Epidermal melanocyte (primary cell): ENCODE measurements at regions not wholly inside any gene's neighbourhood (a gene's known extent, or its start where the extent isn't known, plus 50 kb on each side); places are given as distances from the start of the nearest gene placed in this dataset.

ENCODE experiments used
- DNase-seq: peaks from one replicate; pipeline ENCODE4 v3.0.0; 2011; ENCODE audit warnings: low spot score; ENCODE audit not compliant: insufficient read length

GRCh38 chr7:54846273-54846672 lies 87.3 kb upstream of the SEC61G start:
- DNase-seq: no peak

GRCh38 chr7:54847921-54848320 lies 88.9 kb upstream of the SEC61G start:
- no peak for DNase-seq

DNA sequence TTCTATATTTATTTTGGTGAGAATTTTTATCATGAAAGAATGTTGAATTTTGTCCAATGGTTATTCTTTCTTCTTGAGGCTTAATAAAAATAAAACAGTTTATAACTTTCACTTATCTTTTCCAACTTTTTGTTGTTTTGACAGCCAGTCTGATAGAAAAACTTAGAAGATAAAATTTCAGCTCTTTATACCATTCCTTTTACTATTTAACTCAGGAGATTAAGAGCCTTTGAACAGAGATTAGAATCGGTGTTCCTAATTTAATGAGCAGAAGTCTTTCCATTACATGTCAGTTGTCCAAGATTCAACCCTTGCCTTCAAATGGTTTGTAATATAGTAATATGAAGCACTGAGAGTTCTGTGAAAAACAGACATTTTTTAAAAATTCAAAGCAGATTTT lies 97.8 kb upstream of the SEC61G start:
- DNase-seq: no peak

DNA sequence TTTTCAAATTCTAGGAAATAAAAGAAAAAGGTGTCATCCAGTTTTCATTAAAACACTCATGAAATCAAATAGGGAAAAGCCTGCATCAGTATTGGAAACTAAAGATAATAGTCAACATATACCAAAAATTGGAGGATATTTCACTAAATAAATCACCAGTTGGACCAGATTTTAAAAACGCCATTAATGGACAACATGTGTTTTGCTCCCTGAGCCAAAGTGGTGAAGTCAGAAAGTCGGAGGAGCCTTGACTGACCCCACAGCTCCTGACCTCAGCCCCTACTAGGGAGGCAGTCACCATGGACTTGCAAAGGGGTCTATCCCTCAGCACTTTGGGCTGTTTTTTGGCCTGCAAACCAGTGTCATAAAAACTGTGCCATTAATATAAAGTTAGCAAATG lies 98.3 kb upstream of the SEC61G start:
- no peak for DNase-seq

DNA sequence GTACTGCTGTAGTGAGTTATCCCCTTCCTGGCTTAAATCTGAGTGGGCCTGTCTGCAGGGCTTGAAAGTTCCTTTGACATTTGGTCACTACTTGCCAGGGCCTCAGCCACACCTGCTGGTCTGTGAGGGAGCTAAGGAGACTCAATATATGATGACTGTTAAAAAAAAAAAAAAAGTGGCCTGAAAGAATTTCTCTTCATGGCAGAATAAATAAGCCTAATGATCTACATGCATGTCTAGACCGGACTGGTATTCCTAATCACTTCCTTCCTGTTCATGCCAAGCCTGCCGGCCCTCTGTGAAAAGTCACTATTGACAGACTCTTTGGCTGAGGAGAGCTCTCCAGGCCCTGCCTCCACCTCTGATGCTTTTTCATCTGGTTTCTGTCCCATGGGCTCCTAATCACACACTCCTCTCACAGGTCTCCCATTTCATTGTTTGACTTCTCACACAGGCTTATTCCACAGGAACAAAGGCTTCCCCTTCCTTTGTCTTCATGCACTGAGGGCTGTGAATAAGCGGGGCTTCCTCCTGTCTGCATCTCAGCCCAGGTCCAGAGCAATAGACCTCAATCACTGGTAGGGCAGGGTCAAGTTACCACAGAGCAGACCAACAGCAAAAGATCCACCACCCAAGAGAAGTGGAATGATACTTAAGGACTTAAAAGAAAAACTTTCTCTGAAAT lies 99.1 kb upstream of the SEC61G start:
- DNase-seq: no peak

DNA sequence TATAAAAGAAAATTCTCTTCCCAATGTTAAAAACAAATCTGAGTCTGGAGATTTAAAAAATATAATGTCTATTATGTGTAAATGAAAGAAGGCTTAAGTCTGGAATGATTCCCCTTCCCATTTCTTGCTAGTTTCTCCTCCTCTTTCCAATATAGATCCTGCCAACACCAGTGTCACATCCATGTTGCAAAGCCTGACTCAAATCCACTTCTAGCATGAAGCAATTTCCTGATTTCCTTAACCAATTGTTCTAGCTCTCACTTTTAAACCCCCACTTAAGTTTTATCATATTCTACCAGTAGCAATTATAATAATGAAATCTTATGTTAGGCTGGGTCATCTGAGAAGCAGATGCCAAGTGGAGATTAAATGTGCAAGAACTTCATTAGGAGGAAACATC lies 100.1 kb upstream of the SEC61G start:
- no peak for DNase-seq

- no peak for DNase-seq
Observed at GRCh38 chr7:54859545-54859944, 100.5 kb upstream of the SEC61G start.

DNA sequence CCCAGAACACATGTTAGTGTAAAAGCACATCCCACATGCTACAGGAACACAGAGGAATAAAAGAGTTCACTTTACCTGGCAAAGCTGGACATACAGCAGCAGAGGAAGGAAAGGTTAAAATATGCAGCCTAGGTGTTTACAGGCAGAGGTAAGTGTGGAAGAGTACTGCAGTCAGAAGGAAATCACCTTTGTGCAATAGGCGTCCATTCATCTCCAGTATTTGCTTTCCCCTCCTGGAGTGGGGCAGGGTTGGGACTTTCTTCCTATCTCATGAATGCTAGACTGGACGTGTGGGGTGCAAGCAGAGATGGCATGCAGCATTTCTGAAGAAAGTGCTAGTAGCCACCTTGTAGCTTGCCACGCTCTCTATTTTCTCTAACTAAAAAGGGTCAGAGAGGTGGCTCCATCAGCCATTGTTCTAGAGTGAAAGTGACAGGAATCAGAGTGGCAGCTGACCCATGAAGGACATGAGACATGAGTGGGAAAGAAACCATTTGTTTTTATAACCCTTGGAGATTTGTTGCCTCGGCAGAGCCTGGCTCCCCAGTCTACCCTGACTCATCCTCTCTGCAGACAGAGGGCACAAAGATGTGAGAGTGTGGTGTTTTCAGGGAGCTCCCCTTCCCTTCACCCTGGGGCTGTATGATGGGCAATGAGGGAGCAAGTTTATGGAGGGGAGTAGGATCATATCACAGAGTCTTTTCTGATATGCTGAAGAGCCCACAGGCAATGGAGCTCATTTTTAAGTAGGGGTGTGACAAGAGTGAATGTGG lies 101.2 kb upstream of the SEC61G start:
- no peak for DNase-seq

DNA sequence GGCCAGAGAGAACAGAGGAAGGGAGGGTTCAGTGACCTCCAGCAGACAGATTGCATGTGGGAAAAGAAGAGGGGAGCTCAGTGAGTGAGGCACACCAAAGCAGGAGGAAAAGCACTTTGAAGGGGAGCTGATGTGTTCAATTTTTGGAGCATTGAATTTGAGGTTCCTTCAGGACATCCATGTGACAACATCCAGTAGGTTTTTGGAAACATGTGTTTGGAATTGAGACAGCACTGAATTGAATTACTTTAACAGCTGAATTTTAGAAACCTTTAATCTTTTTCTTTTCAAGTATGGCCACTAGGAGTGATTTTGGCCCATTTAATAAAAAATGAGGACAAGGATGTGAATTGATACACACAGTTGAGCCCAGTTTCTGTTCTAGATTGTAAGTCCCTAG lies 101.8 kb upstream of the SEC61G start:
- DNase-seq: no peak

DNA sequence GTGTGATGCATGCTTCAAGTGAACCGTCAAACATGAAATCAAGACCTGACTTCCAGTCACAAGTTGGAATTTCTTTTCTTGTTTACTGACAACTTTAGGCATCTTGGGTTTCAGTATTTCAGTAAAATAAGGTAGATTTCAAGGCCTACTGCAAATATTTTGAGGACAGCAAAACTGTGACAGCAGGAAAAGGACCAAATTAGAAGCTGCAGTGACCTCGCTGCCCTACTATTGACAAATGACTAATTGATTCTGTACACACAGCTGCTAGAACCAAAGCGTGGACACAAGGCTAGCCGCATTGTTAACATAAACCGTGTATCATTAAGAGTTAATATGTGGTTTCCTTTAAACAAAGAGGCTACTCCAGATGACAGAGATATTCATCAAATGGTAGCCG lies 105.7 kb upstream of the SEC61G start:
- no peak for DNase-seq

DNA sequence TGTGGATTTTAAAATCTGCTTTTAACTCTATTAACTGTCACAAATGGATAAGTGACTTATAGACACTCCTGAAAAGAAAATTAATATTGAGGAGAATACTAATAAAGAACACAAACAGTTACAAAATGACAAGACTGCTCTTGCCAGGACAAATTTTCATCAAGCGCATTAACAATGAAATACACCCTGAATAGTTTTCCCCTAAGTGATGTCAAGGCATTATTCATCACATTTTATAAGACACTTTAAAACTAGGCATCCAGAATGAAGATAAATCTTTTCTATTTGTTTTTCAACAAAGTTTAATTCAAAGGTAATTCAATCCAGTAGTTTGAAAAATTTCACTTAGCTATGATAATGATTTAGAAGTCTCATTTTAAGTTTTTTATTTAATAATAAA lies 110.5 kb upstream of the SEC61G start:
- no peak for DNase-seq

- DNase-seq: no peak
Observed at GRCh38 chr7:54874804-54875203, 115.8 kb upstream of the SEC61G start.

- DNase-seq: no peak
Observed at GRCh38 chr7:54877683-54878082, 118.7 kb upstream of the SEC61G start.

GRCh38 chr7:54878339-54878738 lies 119.3 kb upstream of the SEC61G start:
- DNase-seq: no peak

DNA sequence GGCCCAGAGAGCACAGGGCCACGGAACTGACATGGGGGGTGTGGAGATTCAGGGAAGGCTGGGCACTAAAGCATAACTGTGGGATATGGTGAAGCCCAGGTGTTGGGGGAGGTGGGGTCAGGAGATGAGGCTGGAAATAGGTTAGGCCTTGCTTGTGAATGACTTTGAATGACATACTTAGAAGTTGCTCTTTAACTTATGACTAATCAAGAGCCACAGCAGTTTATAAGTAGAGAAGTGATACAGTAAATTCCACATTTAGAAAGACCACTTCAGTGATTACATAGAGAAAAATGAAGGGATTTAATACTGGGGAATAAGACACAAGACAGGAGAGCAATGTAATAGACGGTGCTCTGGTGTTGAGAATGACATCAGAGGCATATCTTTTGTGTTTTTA lies 120.8 kb upstream of the SEC61G start:
- DNase-seq: no peak

DNA sequence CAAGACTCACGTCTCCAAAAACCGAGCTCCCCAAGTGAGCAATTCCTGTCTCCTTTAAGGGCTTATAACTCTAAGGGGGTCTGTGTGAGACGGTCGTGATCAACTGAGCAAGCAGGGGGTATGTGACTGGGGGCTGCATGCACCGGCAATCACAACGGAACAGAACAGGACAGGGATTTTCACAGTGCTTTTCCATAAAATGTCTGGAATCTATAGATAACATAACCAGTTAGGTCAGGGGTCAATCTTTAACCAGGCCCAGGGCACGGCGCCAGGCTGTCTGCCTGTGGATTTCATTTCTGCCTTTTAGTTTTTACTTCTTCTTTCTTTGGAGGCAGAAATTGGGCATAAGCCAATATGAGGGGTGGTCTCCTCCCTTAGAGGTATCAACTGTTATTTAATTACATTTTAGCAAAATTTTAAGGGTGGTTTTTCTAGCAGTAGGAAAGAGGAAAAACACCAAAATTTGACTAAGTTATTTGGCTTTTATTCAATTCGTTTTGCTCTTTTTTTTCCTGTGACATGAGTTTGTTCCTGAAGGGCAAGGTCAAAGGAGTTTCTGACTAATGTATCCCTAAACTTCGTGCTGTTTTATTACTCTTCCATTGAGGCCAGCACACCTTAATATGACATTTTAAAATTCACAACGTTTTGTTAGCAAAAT lies 121.4 kb upstream of the SEC61G start:
- DNase-seq: no peak

DNA sequence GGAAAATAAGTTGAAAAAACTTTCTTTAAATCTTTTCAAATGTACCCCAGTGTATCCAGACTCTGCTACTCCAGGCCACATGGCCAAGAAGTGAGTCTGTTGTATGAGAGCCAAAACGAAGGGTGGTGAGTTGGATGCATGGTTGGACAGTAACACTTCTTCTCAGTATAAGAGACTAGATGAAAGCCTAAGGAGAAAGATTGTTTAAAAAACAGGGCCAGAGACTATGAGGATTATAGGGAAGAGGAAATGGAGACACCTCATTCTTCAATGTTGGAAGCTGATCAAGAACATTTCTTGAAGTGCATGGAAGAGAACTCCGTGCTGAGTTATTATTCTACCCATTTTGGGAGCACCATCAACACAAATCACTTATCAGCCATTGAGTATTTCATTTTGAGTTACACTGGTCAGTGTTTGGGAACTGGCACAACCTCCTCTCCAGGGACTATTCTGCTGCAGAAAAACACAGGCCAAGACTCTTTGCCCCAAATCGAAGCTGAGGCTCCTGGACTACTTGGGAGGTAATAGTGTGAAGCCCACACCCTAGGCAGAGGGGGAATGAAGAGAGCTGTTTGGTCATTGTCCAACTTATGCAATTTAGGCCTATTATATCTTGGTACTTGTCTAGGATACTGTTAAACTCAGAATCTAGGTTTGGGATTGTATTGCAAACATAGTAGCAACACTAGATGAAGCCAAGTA lies 123.0 kb upstream of the SEC61G start:
- DNase-seq: no peak

DNA sequence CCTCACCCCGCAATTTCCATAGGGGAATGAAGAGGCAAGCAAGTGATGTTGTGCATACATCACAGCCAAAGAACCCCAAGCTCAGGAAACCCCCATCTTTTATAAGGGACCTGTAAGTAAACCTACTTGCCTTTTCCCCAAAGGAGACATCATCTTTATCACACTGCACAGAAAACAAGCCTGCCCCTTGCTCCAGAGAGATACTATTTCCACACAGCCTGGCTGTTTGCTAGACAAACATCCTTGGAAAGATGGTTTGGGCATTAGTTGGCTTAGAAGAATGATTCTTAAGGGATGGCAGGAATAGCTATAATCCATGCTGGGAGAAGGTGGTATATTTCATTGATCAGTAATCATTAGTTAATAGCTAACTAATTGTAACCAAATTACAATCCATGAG lies 123.7 kb upstream of the SEC61G start:
- no peak for DNase-seq

GRCh38 chr7:54883576-54883975 lies 124.6 kb upstream of the SEC61G start:
- DNase-seq: no peak

DNA sequence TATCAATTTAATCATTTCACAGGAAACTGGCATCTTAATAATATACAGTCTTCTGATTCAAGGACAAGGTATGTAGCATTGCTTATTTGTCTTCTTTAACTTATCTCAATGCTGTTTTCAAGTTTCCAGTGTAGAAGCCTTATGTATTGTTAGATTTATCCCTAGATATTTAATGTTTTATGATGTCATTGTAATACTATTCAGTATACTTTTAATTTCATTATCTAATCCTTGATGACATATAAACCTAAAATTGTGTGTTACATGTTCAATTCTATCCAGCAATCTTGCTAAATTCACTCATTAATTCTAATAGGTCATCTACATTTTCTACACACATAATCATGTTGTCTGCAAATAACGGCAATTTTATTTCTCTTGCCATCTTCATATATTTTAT lies 126.3 kb upstream of the SEC61G start:
- no peak for DNase-seq

GRCh38 chr7:54888067-54888733 lies 129.2 kb upstream of the SEC61G start:
- no peak for DNase-seq

DNA sequence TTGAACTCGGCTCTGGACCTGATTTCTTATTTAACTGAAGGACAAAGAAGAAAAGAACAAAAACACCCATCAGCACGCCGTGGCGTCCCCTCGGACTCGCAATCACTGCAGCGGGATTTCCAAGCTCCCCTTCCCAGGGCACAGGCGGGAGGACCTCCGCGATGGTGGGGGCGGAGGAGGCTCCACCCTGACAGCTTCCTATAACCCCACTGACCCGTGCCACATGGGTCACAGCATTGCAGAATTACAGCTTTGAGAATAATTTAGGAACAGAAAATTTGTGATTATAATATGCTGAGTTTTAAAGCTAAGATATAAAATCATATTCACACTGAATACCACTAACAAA lies 129.7 kb upstream of the SEC61G start:
- DNase-seq: no peak
